ENCODE measurements at regions not wholly inside any gene's neighbourhood (a gene's known extent, or its start where the extent isn't known, plus 50 kb on each side); places are given as distances from the start of the nearest gene placed in this dataset.
"Not testable (repeated sequence)": the region's sequence is repeated elsewhere in the genome, so short reads cannot be mapped to it uniquely, and the experiment has no call there.

- no peak for DNase-seq (ENCODE audit: low read depth in 4 of 4, low spot score in 3 of 4)
Observed at GRCh38 chr6:99143108-99143861, 195.5 kb upstream of the FBXL4 start.

- DNase-seq (ENCODE audit: low read depth in 4 of 4, low spot score in 3 of 4): not testable (repeated sequence)
Observed at GRCh38 chr6:99141906-99142305, 194.2 kb upstream of the FBXL4 start.

- no peak for DNase-seq (ENCODE audit: low read depth in 4 of 4, low spot score in 3 of 4)
Observed at GRCh38 chr6:99138445-99138844, 190.7 kb upstream of the FBXL4 start.

GRCh38 chr6:99137314-99137713 lies 189.6 kb upstream of the FBXL4 start:
- no peak for DNase-seq (ENCODE audit: low read depth in 4 of 4, low spot score in 3 of 4)

DNA sequence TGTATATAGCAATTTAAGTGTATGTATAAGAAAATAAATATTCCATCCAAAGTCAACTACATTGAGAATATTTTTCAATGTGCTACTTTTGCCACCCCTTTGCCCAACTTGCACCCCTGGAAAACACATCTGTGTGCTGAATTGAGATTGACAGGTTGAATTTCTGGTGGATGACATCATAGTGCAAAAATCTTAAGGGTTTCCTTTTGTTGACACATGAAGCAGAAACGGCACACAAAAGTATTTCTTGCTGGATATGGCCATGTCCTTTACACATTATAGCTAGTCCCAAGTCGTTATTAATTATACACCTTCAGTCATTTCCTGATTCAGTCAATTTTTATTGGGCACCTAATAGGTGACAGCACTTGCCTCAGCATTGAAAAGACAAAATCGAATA lies 188.7 kb upstream of the FBXL4 start:
- DNase-seq (ENCODE audit: low read depth in 4 of 4, low spot score in 3 of 4): no peak

DNA sequence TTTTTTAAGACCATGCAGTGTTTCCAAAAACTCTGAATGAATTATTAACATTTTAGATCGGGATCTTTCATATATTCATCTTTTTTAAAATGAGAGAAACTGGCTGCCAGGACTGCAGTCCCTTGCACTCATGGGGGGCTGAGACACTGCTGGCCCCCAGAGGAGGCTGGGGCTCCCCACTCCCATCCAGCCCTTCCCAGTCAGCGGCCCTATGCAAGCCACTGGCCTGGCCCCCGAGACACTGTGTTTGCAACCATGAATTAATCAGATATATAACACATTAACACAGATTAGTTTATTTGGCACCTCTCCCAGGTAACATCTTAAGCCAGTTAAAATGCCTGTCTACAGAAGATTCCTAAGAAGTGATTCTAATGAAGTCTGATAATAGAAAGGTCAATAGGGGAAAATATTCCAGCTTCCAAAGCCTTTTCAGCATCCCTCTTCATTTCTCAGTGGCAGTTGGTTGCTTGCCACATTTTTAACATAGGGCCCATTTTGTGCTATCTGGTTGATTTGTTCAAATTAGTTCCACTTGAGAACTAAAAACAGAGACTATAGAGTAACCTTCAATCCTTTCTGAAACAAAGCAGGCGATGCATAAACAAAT lies 184.4 kb upstream of the FBXL4 start:
- DNase-seq (ENCODE audit: low read depth in 4 of 4, low spot score in 3 of 4): no peak

DNA sequence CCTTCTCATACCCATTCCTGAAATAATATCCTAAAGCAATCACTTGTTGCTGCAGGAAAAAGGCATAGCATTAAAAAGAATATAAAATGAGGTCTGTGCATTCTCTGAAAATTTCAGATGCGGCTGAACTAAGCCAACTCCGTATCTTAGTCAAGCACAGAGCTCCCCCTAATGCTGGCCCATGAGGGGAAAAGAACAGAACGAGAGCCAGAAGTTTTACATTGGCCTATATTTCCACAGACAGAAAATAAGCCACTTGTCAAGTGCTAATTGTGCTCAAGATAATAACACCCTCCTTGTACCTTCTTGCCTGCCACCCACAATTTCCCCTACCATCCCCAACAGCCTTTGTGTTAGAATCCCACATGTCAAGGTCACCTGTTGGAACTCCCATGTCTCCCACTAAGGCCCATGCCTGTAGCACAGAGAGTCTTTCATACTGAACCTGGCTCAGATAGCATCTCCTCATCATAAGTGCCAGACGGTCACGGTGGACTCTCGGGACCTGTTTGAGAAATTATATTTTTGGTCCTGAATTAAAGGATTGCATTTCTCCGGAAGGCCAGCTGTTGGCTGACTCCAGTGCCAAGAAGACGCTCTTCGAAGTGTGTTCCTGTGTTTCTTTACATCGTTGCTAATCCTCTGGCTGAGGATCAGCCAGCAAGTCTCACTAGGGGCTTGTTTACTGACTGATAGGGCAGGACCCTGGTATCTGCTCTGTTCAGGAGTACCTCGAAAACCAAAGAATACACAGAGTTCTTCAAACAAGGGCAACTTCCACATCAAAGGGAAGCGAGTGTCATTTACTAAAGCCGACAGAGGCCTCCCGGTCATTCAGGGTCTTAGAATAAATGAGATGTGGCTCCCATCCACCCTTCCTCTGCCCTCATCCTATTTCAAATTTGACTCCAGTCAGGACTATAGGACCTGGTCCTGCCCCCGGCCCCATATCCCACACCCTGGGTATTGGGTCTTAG lies 183.4 kb upstream of the FBXL4 start:
- DNase-seq (ENCODE audit: low read depth in 4 of 4, low spot score in 3 of 4): no peak

DNA sequence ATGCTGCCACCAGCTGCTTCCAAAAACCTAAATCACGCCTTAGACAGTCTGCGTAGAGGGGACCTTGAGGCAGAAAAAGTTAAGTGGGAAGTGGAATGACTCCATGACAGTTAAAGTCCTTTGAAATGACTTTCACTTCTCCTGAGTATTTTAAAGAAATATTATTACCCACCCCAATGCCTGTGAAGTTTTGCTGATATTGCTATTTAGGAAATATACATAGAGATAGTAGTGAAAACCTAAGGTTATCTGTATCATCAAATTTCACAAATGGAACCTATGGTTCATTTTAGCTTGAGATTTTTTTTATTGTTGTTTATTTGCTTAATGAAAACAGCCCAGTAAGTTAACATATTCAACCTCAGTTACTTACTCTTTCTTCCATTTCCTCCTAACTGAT lies 182.1 kb upstream of the FBXL4 start:
- DNase-seq (ENCODE audit: low read depth in 4 of 4, low spot score in 3 of 4): no peak

DNA sequence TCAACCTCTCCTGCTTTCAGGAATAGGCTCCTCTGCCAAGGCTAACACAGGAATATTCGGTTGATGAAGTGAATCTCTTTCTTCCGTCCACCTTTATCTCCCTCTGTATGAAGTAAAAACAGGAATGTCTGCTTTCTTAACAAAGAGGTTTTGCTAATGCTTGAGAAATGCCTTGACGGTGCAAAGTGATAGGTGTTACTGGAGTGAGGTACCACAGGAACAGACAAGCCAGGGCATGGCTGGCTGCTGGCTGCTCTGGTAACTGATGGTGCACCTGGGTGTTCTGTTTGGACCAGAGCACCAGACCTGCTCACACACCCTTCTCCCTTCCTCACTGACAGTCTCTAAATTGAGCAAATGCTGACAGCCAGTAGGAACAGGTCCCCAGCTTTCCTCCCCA lies 174.0 kb upstream of the FBXL4 start:
- DNase-seq (ENCODE audit: low read depth in 4 of 4, low spot score in 3 of 4): no peak

DNA sequence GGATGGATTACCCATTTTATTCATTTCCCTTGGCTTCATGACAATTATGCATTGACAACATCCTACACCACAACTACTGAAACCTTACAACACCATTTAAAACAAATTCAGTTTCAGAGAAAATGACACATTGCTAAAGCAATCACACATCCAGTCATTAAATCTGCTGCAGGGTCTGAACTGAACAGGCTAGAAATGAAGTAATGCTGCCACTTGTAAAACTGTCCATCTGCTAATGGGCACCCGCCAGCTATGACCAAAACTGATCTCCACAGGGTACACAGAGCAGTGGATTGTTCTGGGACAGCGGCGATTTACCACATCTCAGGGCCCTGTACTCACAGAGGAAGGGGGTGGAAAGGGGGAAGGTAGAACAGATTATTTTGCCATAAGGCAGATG lies 172.9 kb upstream of the FBXL4 start:
- DNase-seq (ENCODE audit: low read depth in 4 of 4, low spot score in 3 of 4): no peak

DNA sequence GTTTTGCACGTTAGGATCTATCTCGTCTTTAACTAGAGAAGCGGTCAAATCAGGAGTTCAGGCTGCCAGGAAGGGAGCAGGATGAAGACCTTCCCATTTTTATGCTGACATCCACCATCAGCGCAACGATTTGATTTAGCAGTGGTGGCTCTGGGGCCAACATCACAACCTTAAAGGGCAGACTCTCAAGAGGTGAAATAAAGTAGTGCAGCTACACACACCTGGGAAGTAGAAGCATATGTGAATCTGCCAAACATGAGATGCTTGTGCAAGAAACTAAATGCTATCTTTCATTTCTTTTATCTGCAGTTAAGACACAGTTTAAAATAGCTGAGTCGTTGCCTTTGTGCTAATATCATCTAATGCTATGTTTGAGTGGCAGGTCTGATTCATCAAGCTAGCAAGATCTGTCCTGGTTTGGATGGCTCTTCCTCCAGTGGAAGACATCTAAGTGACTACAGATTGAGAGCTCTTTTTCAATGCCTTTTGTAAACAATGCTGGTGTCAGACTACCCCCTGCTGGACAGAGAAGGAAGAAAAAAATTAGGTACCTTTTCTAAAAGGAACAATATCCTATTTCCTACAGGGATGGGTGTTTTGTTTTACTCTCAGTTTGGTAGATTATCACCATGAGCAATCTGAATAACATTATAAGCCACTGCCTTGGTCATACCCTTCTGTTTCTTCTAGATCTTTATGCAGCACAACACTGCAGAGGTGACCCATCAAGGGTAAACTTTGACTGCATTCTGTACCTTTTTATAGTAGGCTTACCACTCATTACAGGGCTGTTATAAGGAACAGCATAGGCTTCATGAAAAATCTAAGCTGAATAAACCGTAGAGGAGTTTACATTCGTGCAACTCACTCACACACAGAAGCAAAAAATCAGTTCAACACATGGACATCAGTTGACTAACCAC lies 171.6 kb upstream of the FBXL4 start:
- DNase-seq (ENCODE audit: low read depth in 4 of 4, low spot score in 3 of 4): peak; percentile 18 to 25 (median 22)

- DNase-seq (ENCODE audit: low read depth in 4 of 4, low spot score in 3 of 4): no peak
Observed at GRCh38 chr6:99114769-99115406, 167.1 kb upstream of the FBXL4 start.

GRCh38 chr6:99111590-99111989 lies 163.8 kb upstream of the FBXL4 start:
- no peak for DNase-seq (ENCODE audit: low read depth in 4 of 4, low spot score in 3 of 4)

- no peak for DNase-seq (ENCODE audit: low read depth in 4 of 4, low spot score in 3 of 4)
Observed at GRCh38 chr6:99110029-99110428, 162.3 kb upstream of the FBXL4 start.

DNA sequence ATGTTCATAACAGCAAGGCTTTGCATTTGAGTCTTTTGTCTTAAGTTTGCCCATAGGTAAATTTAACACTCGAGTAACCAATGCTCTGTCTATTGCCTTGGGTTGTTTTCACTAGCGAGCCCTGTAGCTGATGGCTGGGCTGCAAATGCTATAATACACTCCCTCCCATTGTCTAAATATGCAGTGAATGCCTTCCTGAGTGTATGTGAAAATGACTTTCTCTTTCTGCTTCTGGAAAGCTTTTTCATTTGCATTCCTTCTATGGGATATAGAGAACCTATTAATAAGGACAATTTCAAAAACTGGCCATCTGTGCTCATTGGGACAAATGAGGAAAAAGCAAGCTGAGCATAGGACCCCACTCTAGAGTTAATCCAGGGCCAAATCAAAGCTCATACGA lies 156.5 kb upstream of the FBXL4 start:
- DNase-seq (ENCODE audit: low read depth in 4 of 4, low spot score in 3 of 4): no peak

GRCh38 chr6:99099243-99099642 lies 151.5 kb upstream of the FBXL4 start:
- DNase-seq (ENCODE audit: low read depth in 4 of 4, low spot score in 3 of 4): no peak

DNA sequence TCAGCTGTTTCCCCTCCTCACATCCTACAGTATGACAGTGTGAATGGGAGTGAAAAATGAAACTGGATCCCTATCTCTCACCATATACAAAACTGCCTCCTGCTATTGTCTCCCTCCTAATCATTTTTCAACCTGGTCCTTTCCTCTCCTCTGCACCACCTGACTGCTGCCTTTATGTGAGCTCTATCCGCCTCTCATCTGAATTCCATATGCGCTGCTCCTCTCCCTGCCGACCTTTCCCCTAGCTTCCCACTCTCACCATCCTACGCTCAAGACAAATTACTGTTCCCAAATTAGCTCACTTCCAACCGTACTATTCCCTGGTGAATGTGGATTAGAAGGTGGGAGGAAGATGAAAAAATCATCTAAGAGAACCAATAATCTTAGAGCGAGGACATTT lies 148.4 kb upstream of the FBXL4 start:
- DNase-seq (ENCODE audit: low read depth in 4 of 4, low spot score in 3 of 4): no peak

DNA sequence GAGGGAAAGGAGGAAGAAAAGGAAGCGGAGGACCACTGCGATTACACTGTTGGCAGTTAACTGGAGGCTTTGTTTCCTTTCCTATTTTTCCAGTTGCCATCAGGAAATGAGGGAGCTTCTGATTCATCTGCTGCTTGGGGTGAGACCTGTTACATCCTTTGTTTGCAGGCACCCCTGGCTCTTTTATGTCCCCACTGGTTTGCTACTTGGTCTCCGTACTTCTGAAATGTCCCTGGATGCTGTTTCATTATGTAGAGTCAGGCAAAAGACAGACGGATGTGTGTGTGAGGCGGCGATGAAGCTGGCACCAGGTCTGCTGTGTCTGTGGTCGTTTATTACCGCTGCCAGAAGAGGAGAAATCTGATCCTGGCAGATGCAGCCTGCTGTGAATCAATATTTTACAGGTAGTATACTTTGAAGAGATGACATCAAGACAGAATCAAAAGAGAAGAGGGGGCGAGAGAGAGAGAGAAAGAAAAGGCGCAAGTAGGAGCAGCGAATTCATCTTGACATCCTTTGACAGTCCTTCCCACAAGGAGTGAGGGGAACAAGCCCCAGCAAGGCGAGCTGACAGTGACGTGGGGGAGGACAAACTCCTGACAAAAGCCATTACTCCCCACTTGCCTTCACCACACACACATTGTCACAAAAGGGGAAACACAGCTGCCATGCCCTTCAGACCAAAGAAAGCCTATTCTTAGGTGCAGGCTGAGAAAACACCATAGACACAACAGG lies 145.9 kb upstream of the FBXL4 start:
- DNase-seq (ENCODE audit: low read depth in 4 of 4, low spot score in 3 of 4): peak in 2 of 4 donors; percentile 5 to 8

DNA sequence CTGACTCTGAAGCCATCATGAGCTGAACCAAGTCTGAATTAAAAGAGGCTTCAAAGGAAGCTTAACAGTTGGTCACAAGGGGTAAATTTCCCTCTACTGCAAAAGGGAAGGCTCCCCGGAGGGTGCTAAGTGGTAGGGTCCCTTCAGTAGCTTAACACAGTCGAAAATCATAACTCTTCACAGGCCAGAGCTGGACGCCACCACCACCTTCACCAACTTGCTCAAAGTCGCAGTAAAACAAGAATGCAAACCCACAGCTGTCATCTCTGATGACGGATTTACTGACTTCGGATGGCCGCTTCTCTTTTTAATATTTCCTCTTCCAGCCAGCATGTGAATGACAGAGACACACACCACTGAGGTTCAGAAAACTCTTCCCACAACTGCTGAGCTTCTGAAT lies 144.7 kb upstream of the FBXL4 start:
- no peak for DNase-seq (ENCODE audit: low read depth in 4 of 4, low spot score in 3 of 4)

All from left renal pelvis (tissue), 4 donors.